GDM1 (cell line): ENCODE measurements at regions not wholly inside any gene's neighbourhood (a gene's known extent, or its start where the extent isn't known, plus 50 kb on each side); places are given as distances from the start of the nearest gene placed in this dataset.

Experiments used
- DNase-seq: peaks from one replicate; lab custom pipeline; 2025; lab: John Stamatoyannopoulos, UW

GRCh38 chr1:157189096-157189495 lies 50.9 kb upstream of the ETV3 start:
- DNase-seq = no peak
